GM12878 (cell line): ENCODE measurements at regions not wholly inside any gene's neighbourhood (a gene's known extent, or its start where the extent isn't known, plus 50 kb on each side); places are given as distances from the start of the nearest gene placed in this dataset.
A peak's percentile ranks its signal among the peaks of the same experiment; 100 is the strongest.

Experiments
- BCL11A ChIP-seq: IDR thresholded peaks from 2 replicates; pipeline ENCODE4 v1.6.1; 2011; ENCODE audit warnings: low read depth, low read length
- HDAC2 ChIP-seq: fragments of 200-600 bp; sonication (generic); IDR thresholded peaks from 2 replicates; pipeline ENCODE4 v1.6.1; 2017
- HDGF ChIP-seq: fragments of 450-650 bp; IDR thresholded peaks from 2 replicates; pipeline ENCODE4 v1.6.1; 2016; ENCODE audit warnings: antibody characterized with exemption
- KAT2A ChIP-seq: conservative IDR thresholded peaks from 2 replicates; pipeline ENCODE4 v1.6.1; 2011; ENCODE audit warnings: low read depth, low read length; ENCODE audit not compliant: control insufficient read depth
- KDM1A ChIP-seq: fragments of 200-600 bp; sonication (generic); IDR thresholded peaks from 2 replicates; pipeline ENCODE4 v1.6.1; 2016; ENCODE audit warnings: borderline replicate concordance
- MXI1 ChIP-seq: fragments of 150-350 bp; IDR thresholded peaks from 2 replicates; pipeline ENCODE4 v1.6.1; 2011; ENCODE audit warnings: low read depth, mild to moderate bottlenecking, inconsistent platforms, low read length, improper control_type of control experiment
- NFXL1 ChIP-seq: fragments of 450-650 bp; IDR thresholded peaks from 2 replicates; pipeline ENCODE4 v1.6.1; 2017; ENCODE audit warnings: antibody characterized with exemption, mild to moderate bottlenecking, borderline replicate concordance
- NR2C1 ChIP-seq: fragments of 450-650 bp; IDR thresholded peaks from 2 replicates; pipeline ENCODE4 v1.6.1; 2017; ENCODE audit warnings: antibody characterized with exemption, mild to moderate bottlenecking, moderate library complexity
- PAX8 ChIP-seq: fragments of 450-650 bp; IDR thresholded peaks from 2 replicates; pipeline ENCODE4 v1.6.1; 2017; ENCODE audit warnings: mild to moderate bottlenecking, moderate library complexity
- POLR2AphosphoS2 ChIP-seq: IDR thresholded peaks from 2 replicates; pipeline ENCODE4 v1.6.1; 2011; ENCODE audit warnings: low read depth, mild to moderate bottlenecking, low read length, improper control_type of control experiment, moderate library complexity
- RAD21 ChIP-seq: IDR thresholded peaks from 2 replicates; pipeline ENCODE4 v1.6.1; 2011; ENCODE audit warnings: mild to moderate bottlenecking, low read depth, low read length, moderate library complexity; ENCODE audit not compliant: insufficient read depth
- RUNX3 ChIP-seq: IDR thresholded peaks from 2 replicates; pipeline ENCODE4 v1.6.1; 2012; ENCODE audit warnings: low read length, inconsistent platforms
- SMARCA5 ChIP-seq: fragments of 450-650 bp; IDR thresholded peaks from 2 replicates; pipeline ENCODE4 v1.6.1; 2017; ENCODE audit warnings: mild to moderate bottlenecking
- SUZ12 ChIP-seq: fragments of 200-600 bp; sonication (generic); IDR thresholded peaks from one replicate; pipeline ENCODE4 v1.6.1; 2018; ENCODE audit warnings: antibody characterized with exemption, mild to moderate bottlenecking; ENCODE audit not compliant: unreplicated experiment
- ZBTB4 ChIP-seq: fragments of 450-650 bp; formaldehyde crosslinking; IDR thresholded peaks from 2 replicates; pipeline ENCODE4 v1.4.0; 2022; ENCODE audit warnings: mild to moderate bottlenecking, moderate library complexity
- ZNF207 ChIP-seq: fragments of 450-650 bp; IDR thresholded peaks from 2 replicates; pipeline ENCODE4 v1.6.1; 2014; ENCODE audit warnings: antibody characterized with exemption, mild to moderate bottlenecking, borderline replicate concordance
- ZZZ3 ChIP-seq: IDR thresholded peaks from 2 replicates; pipeline ENCODE4 v1.6.1; 2011; ENCODE audit warnings: low read depth; ENCODE audit not compliant: control insufficient read depth, insufficient read length
- TF ChIP-seq, protein P1 (sequence below): fragments of 450-650 bp; IDR thresholded peaks from 2 replicates; pipeline ENCODE4 v1.6.1; 2016; ENCODE audit warnings: mild to moderate bottlenecking, moderate library complexity, borderline replicate concordance
- TF ChIP-seq, protein P2 (sequence below): IDR thresholded peaks from 2 replicates; pipeline ENCODE4 v1.6.1; 2012; ENCODE audit warnings: mild to moderate bottlenecking, low read depth, low read length

DNA sequence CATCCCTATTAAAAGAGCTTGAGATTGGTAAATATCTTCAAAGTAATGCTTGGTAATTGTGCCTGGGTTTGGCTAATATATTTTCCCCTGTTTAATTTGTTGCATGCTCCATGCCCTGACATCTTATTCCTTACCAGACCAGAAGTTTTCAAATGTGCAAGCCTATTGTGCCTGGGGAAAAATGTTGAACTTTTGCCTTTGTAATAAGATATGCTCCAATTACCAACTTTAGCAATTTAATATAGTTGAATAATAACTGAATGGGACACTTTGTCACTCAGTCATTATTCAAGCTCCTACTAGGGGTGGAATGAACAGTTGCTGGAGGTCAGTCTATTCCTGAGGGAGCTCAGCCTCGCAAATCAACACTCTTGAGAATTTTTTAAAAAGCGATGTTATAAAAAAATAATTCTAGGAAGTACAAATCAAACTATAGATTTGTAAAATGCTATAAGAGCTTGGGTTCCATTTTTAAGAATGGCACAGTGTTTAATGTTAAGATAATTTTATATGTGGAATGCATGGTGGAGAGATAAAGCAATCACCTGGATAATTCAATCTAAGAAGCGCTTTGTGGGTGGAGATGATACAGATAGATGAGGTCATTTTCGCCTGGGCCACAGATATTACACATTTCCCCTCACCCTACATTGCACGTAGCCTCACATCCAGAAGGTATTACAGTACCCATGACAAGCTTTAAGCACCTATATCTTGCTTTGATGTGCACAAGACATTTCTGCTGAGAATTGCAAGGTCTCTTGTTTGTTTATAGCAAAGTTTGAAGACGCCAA is 231.8 kb downstream of the PIK3R1 start (continued):
- TF ChIP-seq ZBTB4 (no peak), KDM1A (no peak), HDAC2 (no peak), NFXL1 (no peak), SUZ12 (no peak), RAD21 (no peak), HDGF (0 out of 2 replicates have a peak, but pooled peaks have one; percentile 39), NR2C1 (no peak), PAX8 (no peak), SMARCA5 (no peak), POLR2AphosphoS2 (no peak), BCL11A (no peak), ZNF207 (0 out of 2 replicates have a peak, but pooled peaks have one; percentile 37), ZZZ3 (no peak), KAT2A (no peak), MXI1 (no peak), RUNX3 (peak; percentile 22; the same call in 1 of the 2 replicates)
- TF ChIP-seq, protein P1, sequence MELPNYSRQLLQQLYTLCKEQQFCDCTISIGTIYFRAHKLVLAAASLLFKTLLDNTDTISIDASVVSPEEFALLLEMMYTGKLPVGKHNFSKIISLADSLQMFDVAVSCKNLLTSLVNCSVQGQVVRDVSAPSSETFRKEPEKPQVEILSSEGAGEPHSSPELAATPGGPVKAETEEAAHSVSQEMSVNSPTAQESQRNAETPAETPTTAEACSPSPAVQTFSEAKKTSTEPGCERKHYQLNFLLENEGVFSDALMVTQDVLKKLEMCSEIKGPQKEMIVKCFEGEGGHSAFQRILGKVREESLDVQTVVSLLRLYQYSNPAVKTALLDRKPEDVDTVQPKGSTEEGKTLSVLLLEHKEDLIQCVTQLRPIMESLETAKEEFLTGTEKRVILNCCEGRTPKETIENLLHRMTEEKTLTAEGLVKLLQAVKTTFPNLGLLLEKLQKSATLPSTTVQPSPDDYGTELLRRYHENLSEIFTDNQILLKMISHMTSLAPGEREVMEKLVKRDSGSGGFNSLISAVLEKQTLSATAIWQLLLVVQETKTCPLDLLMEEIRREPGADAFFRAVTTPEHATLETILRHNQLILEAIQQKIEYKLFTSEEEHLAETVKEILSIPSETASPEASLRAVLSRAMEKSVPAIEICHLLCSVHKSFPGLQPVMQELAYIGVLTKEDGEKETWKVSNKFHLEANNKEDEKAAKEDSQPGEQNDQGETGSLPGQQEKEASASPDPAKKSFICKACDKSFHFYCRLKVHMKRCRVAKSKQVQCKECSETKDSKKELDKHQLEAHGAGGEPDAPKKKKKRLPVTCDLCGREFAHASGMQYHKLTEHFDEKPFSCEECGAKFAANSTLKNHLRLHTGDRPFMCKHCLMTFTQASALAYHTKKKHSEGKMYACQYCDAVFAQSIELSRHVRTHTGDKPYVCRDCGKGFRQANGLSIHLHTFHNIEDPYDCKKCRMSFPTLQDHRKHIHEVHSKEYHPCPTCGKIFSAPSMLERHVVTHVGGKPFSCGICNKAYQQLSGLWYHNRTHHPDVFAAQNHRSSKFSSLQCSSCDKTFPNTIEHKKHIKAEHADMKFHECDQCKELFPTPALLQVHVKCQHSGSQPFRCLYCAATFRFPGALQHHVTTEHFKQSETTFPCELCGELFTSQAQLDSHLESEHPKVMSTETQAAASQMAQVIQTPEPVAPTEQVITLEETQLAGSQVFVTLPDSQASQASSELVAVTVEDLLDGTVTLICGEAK = no peak
- TF ChIP-seq, protein P2, sequence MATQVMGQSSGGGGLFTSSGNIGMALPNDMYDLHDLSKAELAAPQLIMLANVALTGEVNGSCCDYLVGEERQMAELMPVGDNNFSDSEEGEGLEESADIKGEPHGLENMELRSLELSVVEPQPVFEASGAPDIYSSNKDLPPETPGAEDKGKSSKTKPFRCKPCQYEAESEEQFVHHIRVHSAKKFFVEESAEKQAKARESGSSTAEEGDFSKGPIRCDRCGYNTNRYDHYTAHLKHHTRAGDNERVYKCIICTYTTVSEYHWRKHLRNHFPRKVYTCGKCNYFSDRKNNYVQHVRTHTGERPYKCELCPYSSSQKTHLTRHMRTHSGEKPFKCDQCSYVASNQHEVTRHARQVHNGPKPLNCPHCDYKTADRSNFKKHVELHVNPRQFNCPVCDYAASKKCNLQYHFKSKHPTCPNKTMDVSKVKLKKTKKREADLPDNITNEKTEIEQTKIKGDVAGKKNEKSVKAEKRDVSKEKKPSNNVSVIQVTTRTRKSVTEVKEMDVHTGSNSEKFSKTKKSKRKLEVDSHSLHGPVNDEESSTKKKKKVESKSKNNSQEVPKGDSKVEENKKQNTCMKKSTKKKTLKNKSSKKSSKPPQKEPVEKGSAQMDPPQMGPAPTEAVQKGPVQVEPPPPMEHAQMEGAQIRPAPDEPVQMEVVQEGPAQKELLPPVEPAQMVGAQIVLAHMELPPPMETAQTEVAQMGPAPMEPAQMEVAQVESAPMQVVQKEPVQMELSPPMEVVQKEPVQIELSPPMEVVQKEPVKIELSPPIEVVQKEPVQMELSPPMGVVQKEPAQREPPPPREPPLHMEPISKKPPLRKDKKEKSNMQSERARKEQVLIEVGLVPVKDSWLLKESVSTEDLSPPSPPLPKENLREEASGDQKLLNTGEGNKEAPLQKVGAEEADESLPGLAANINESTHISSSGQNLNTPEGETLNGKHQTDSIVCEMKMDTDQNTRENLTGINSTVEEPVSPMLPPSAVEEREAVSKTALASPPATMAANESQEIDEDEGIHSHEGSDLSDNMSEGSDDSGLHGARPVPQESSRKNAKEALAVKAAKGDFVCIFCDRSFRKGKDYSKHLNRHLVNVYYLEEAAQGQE = no peak
